ENCODE measurements at regions not wholly inside any gene's neighbourhood (a gene's known extent, or its start where the extent isn't known, plus 50 kb on each side); places are given as distances from the start of the nearest gene placed in this dataset.

GRCh38 chr21:20603236-20603635 is 395.0 kb upstream of the NCAM2 start:
- no peak overlapping the region for H3K9ac ChIP-seq (ENCODE audit: low read length)
- H3K27me3 ChIP-seq (ENCODE audit: insufficient read depth, low read length), result no peaks in the 10 kb centered on the region
- ATAC-seq (no peak), DNase-seq (ENCODE audit: low read depth, low spot score) (no peak)
- BruUV-seq (replicated peaks), result no TSS peak
- RAD21 ChIA-PET (ENCODE audit: low non-redundant PET in 1 of 2, low total read pairs in 2 of 2, uncharacterized antibody in 2 of 2, unreplicated experiment in 2 of 2), result no interaction called here
- no peak overlapping the region for H3K27ac ChIP-seq (ENCODE audit: low read depth, low read length)
- H4K20me1 ChIP-seq (ENCODE audit: insufficient read depth), result no peaks in the 10 kb centered on the region
- no peaks in the 10 kb centered on the region for H3K79me2 ChIP-seq (ENCODE audit: insufficient read depth, low read length)
- intact Hi-C loops (cut with micrococcal nuclease), result no loop called here
- H3K4me2 ChIP-seq (ENCODE audit: low read length), result no peak overlapping the region
- H3K9me2 ChIP-seq (ENCODE audit: insufficient read depth), result no peaks in the 10 kb centered on the region
- CTCF ChIA-PET, result no interaction called here
- POLR2A ChIA-PET, result no interaction called here
- H3K4me3 ChIP-seq (replicated peaks in 1 of 2; ENCODE audit: low read depth in 1 of 2, low read length in 2 of 2), result no peak overlapping the region
- no peak overlapping the region for H2AFZ ChIP-seq (ENCODE audit: low read depth, low read length, poor library complexity, severe bottlenecking)
- peaks cover 3 to 23% of the 10 kb centered on the region in 2 experiments; a peak in 2 of 4 replicates for H3K9me3 ChIP-seq (ENCODE audit: control insufficient read depth in 1 of 2, insufficient read depth in 1 of 2, low read depth in 1 of 2, low read length in 2 of 2)
- no peak for TF ChIP-seq EZH2 (IDR thresholded peaks at IDR 0.05)
- TF ChIP-seq EZH2phosphoT487 (IDR thresholded peaks at IDR 0.05; ENCODE audit: borderline replicate concordance), result no peak
- no peak for TF ChIP-seq CEBPB (IDR thresholded peaks at IDR 0.05; ENCODE audit: low read depth)
- no peak for TF ChIP-seq ZNF274 (IDR thresholded peaks at IDR 0.05; ENCODE audit: low read depth, low read length)
- TF ChIP-seq ATF3 (IDR thresholded peaks at IDR 0.05), result no peak
- TF ChIP-seq ZFX (IDR thresholded peaks at IDR 0.05), result no peak
- TF ChIP-seq, protein P1, sequence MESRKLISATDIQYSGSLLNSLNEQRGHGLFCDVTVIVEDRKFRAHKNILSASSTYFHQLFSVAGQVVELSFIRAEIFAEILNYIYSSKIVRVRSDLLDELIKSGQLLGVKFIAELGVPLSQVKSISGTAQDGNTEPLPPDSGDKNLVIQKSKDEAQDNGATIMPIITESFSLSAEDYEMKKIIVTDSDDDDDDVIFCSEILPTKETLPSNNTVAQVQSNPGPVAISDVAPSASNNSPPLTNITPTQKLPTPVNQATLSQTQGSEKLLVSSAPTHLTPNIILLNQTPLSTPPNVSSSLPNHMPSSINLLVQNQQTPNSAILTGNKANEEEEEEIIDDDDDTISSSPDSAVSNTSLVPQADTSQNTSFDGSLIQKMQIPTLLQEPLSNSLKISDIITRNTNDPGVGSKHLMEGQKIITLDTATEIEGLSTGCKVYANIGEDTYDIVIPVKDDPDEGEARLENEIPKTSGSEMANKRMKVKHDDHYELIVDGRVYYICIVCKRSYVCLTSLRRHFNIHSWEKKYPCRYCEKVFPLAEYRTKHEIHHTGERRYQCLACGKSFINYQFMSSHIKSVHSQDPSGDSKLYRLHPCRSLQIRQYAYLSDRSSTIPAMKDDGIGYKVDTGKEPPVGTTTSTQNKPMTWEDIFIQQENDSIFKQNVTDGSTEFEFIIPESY (IDR thresholded peaks at IDR 0.05; ENCODE audit: extremely low read depth, insufficient replicate concordance, low read length), result no peak
- TF ChIP-seq, protein P2, sequence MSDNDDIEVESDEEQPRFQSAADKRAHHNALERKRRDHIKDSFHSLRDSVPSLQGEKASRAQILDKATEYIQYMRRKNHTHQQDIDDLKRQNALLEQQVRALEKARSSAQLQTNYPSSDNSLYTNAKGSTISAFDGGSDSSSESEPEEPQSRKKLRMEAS (IDR thresholded peaks at IDR 0.05), result no peak
- no peak for TF ChIP-seq CBX3 (IDR thresholded peaks at IDR 0.05; ENCODE audit: low read depth)
- no peak for TF ChIP-seq CTCF (IDR thresholded peaks at IDR 0.05 in 2 of 3, conservative IDR thresholded peaks at IDR 0.05 in 1 of 3; ENCODE audit: borderline replicate concordance in 1 of 3, insufficient read depth in 1 of 3, low read depth in 2 of 3, low read length in 2 of 3)
- no peak for TF ChIP-seq POLR2A (IDR thresholded peaks at IDR 0.05; ENCODE audit: borderline replicate concordance, extremely low read depth, insufficient read depth, insufficient read length)
- TF ChIP-seq SIN3A (IDR thresholded peaks at IDR 0.05; ENCODE audit: low read depth), result no peak
- TF ChIP-seq TCF7L2 (IDR thresholded peaks at IDR 0.05; ENCODE audit: borderline replicate concordance, extremely low read depth, insufficient read depth, insufficient read length), result no peak
- TF ChIP-seq, protein P3, sequence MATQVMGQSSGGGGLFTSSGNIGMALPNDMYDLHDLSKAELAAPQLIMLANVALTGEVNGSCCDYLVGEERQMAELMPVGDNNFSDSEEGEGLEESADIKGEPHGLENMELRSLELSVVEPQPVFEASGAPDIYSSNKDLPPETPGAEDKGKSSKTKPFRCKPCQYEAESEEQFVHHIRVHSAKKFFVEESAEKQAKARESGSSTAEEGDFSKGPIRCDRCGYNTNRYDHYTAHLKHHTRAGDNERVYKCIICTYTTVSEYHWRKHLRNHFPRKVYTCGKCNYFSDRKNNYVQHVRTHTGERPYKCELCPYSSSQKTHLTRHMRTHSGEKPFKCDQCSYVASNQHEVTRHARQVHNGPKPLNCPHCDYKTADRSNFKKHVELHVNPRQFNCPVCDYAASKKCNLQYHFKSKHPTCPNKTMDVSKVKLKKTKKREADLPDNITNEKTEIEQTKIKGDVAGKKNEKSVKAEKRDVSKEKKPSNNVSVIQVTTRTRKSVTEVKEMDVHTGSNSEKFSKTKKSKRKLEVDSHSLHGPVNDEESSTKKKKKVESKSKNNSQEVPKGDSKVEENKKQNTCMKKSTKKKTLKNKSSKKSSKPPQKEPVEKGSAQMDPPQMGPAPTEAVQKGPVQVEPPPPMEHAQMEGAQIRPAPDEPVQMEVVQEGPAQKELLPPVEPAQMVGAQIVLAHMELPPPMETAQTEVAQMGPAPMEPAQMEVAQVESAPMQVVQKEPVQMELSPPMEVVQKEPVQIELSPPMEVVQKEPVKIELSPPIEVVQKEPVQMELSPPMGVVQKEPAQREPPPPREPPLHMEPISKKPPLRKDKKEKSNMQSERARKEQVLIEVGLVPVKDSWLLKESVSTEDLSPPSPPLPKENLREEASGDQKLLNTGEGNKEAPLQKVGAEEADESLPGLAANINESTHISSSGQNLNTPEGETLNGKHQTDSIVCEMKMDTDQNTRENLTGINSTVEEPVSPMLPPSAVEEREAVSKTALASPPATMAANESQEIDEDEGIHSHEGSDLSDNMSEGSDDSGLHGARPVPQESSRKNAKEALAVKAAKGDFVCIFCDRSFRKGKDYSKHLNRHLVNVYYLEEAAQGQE (IDR thresholded peaks at IDR 0.05; ENCODE audit: low read depth), result no peak
- no peak for TF ChIP-seq FOSL1 (IDR thresholded peaks at IDR 0.05; ENCODE audit: low read depth)
- no peak for TF ChIP-seq JUND (IDR thresholded peaks at IDR 0.05)
- no peak for TF ChIP-seq RAD21 (IDR thresholded peaks at IDR 0.05; ENCODE audit: low read depth)
- no peak for TF ChIP-seq POLR2AphosphoS5 (IDR thresholded peaks at IDR 0.05; ENCODE audit: low read depth, low read length)
- no peak for TF ChIP-seq EGR1 (IDR thresholded peaks at IDR 0.05; ENCODE audit: low read depth)
- H3K36me3 ChIP-seq (ENCODE audit: control insufficient read depth in 1 of 2, insufficient read depth in 2 of 2, low read length in 2 of 2), result no peaks in the 10 kb centered on the region
- no peaks in the 10 kb centered on the region for H3K4me1 ChIP-seq (ENCODE audit: control insufficient read depth in 1 of 2, insufficient read depth in 2 of 2, low read length in 2 of 2)

All from HCT116 (cell line).